Fibroblast of pulmonary artery (primary cell): ENCODE measurements at regions not wholly inside any gene's neighbourhood (a gene's known extent, or its start where the extent isn't known, plus 50 kb on each side); places are given as distances from the start of the nearest gene placed in this dataset.
A peak's percentile ranks its signal among the peaks of the same experiment; 100 is the strongest.

Source experiments
- DNase-seq: peaks from one replicate; pipeline ENCODE4 v3.0.0-alpha.2; 2010; ENCODE audit warnings: low read depth
- H3K4me3 ChIP-seq: replicated peaks from 2 replicates; pipeline ENCODE4 v1.5.1; 2011; ENCODE audit warnings: low read depth, mild to moderate bottlenecking, control low read depth, low read length, moderate library complexity
- CTCF ChIP-seq: IDR thresholded peaks from 2 replicates; pipeline ENCODE4 v1.5.1; 2011; ENCODE audit warnings: mild to moderate bottlenecking, control low read depth, low read length, inconsistent platforms; ENCODE audit errors: missing control alignments

GRCh38 chr3:96225494-96225893 is 588.9 kb upstream of the EPHA6 start:
- no peak for TF ChIP-seq CTCF
- no peak overlapping the region for H3K4me3 ChIP-seq
- no peak for DNase-seq

DNA sequence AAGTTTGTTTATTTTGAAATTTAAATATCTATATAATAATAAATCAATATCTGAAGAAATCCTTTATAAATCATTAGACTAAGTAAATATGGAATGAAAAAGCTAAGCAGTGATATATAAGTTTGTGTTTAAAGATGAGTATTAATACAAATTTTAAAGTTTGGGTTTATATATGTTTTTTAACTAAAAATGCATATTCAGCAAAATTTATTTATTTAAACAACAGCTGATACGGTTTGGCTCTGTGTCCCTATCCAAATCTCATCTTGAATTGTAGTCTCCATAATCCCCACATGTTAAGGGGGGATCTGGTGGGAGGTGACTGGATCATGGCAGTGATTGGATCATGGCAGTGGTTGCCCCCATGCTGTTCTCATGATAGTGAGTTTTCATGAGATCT is 580.7 kb upstream of the EPHA6 start:
- DNase-seq: no peak
- no peak for TF ChIP-seq CTCF

GRCh38 chr3:96236522-96236921 is 577.9 kb upstream of the EPHA6 start:
- TF ChIP-seq CTCF: no peak
- no peak for DNase-seq
- no peak overlapping the region for H3K4me3 ChIP-seq

More for the DNA sequence above, 580.7 kb upstream of the EPHA6 start:
- H3K4me3 ChIP-seq: no peak overlapping the region

GRCh38 chr3:96259299-96259698 is 555.1 kb upstream of the EPHA6 start:
- H3K4me3 ChIP-seq: no peak overlapping the region
- no peak for DNase-seq
- TF ChIP-seq CTCF: no peak

DNA sequence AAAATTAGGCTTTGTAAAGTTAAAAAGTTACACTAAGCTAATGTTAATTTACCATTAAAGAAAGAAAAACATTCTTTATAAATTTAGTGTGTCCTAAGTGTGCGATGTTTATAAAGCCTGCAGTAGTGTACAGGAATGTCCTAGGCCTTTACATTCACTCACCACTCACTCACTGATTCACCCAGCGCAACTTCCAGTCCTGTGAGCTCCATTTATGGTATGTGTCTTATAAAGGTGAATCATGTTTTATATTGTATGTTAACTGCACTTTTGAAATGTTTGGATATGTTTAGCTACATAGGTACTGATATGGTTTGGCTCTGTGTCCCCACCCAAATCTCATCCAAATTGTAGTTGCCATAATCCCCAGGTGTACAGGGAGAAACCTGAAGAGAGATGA is 549.7 kb upstream of the EPHA6 start:
- no peak for TF ChIP-seq CTCF
- DNase-seq: no peak
- H3K4me3 ChIP-seq: no peak overlapping the region

DNA sequence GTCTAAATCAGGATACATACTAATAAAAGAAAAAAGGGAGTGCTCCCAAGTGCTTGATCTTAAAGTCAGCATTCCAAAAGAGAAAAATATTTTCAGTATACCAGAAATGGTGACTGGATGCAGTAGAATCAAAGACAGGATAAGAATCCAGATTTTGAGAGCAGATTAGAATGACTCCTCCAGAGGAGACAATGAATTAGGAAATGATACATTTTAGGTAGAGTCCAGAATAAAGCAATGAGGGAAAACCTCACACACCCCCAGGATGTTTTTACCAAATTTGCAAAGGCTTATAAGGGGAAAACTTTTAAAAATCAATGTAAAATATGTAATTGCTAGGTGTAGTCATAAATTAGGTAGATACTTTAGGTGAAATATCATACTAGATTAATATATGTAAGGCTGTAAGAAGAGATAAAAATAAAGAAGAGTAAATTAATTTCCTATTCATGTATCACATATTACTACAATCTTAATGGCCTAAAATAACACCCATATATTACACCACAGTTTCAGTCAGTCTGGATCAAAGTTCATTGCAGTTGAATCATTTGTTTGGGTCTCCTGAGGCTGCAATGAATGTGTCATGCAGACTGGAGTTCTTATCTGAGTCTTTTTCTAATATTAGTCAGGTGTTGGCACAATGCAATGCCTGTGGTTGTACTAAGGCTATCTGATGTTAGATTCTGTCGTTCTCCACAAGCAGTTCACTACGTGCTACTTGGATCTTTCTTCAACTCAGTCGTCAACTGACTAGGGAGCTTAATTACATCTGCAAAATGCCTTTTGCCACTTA is 547.8 kb upstream of the EPHA6 start:
- TF ChIP-seq CTCF: no peak
- no peak overlapping the region for H3K4me3 ChIP-seq
- peak; percentile 2 for DNase-seq

GRCh38 chr3:96267577-96267976 is 546.8 kb upstream of the EPHA6 start:
- H3K4me3 ChIP-seq: no peak overlapping the region
- no peak for TF ChIP-seq CTCF
- DNase-seq: no peak
